ENCODE measurements at regions not wholly inside any gene's neighbourhood (a gene's known extent, or its start where the extent isn't known, plus 50 kb on each side); places are given as distances from the start of the nearest gene placed in this dataset.

- TF ChIP-seq CTCF (IDR thresholded peaks at IDR 0.05; ENCODE audit: insufficient read depth, low read length, poor library complexity, severe bottlenecking) = no peak
- no peak for TF ChIP-seq EZH2phosphoT487 (conservative IDR thresholded peaks at IDR 0.05; ENCODE audit: low read length)
Observed at GRCh38 chr13:78499802-78500201, 103.5 kb downstream of the POU4F1 start.
